Keratinocyte (primary cell): ENCODE measurements at regions not wholly inside any gene's neighbourhood (a gene's known extent, or its start where the extent isn't known, plus 50 kb on each side); places are given as distances from the start of the nearest gene placed in this dataset.

Experiments used
- DNase-seq: peaks from one replicate; pipeline ENCODE4 v3.0.0-alpha.2; 2011; ENCODE audit warnings: low read depth, missing footprints, low spot score
- FAIRE-seq: peaks from 2 replicates; lab custom pipeline; 2011; peaks lifted over from hg19 to GRCh38; lab: Jason Lieb, UNC
- H2AFZ ChIP-seq: 2 replicates; pipeline ENCODE4 v1.6.0; 2012; ENCODE audit warnings: low read length, control low read depth, inconsistent platforms; ENCODE audit not compliant: control insufficient read depth
- H3K27ac ChIP-seq: 2 replicates; pipeline ENCODE4 v1.5.1; 2011; ENCODE audit warnings: low read length; ENCODE audit not compliant: control insufficient read depth, insufficient read depth
- H3K27me3 ChIP-seq: 3 replicates; pipeline ENCODE4 v1.6.0; 2011; ENCODE audit warnings: low read length; ENCODE audit not compliant: control insufficient read depth, insufficient read depth; ENCODE audit errors: extremely low read depth
- H3K36me3 ChIP-seq, 2 experiments: 2 replicates in 1 of 2; 3 replicates in 1 of 2; pipeline ENCODE4 v1.5.1; 2011; ENCODE audit warnings: low read length in 2 of 2, mild to moderate bottlenecking in 1 of 2; ENCODE audit not compliant: control insufficient read depth in 2 of 2, insufficient read depth in 2 of 2; ENCODE audit errors: extremely low read depth in 1 of 2
- H3K4me1 ChIP-seq: 3 replicates; pipeline ENCODE4 v1.5.1; 2011; ENCODE audit warnings: low read length; ENCODE audit not compliant: control insufficient read depth, insufficient read depth; ENCODE audit errors: extremely low read depth
- H3K4me2 ChIP-seq: 3 replicates; pipeline ENCODE4 v1.6.0; 2011; ENCODE audit warnings: low read depth, low read length; ENCODE audit not compliant: control insufficient read depth, insufficient read depth; ENCODE audit errors: extremely low read depth
- H3K4me3 ChIP-seq, 3 experiments: fragments of 200-600 bp in 1 of 3; sonication (generic) in 1 of 3; 2 replicates in 2 of 3; 3 replicates in 1 of 3; pipeline ENCODE4 v1.5.1; 2011 to 2016; ENCODE audit warnings: low read length in 3 of 3, mild to moderate bottlenecking in 3 of 3, control low read depth in 2 of 3, inconsistent platforms in 1 of 3, low read depth in 1 of 3, mixed read lengths in 1 of 3, mixed run types in 1 of 3, moderate library complexity in 1 of 3; ENCODE audit not compliant: control insufficient read depth in 2 of 3, insufficient read depth in 2 of 3; ENCODE audit errors: extremely low read depth in 1 of 3
- H3K79me2 ChIP-seq: 2 replicates; pipeline ENCODE4 v1.6.0; 2012; ENCODE audit warnings: low read length; ENCODE audit not compliant: control insufficient read depth, insufficient read depth
- H3K9ac ChIP-seq: 3 replicates; pipeline ENCODE4 v1.6.0; 2011; ENCODE audit warnings: low read length; ENCODE audit not compliant: control insufficient read depth, insufficient read depth; ENCODE audit errors: extremely low read depth
- H3K9me1 ChIP-seq: 3 replicates; pipeline ENCODE4 v1.6.0; 2011; ENCODE audit warnings: low read length; ENCODE audit not compliant: control insufficient read depth, insufficient read depth; ENCODE audit errors: extremely low read depth
- H3K9me3 ChIP-seq: 2 replicates; pipeline ENCODE4 v1.5.1; 2012; ENCODE audit warnings: low read depth, low read length; ENCODE audit not compliant: control insufficient read depth
- H4K20me1 ChIP-seq: 3 replicates; pipeline ENCODE4 v1.6.0; 2011; ENCODE audit warnings: low read length; ENCODE audit not compliant: control insufficient read depth, insufficient read depth; ENCODE audit errors: extremely low read depth
- CTCF ChIP-seq, 3 experiments: IDR thresholded peaks in 1 of 3; conservative IDR thresholded peaks in 1 of 3; optimal IDR thresholded peaks in 1 of 3; 2 replicates in 2 of 3; 3 replicates in 1 of 3; pipeline versions ENCODE3 to v1.5.1; 2011; ENCODE audit warnings: low read length in 3 of 3, mild to moderate bottlenecking in 3 of 3, moderate library complexity in 2 of 3, control low read depth in 1 of 3, inconsistent platforms in 1 of 3; ENCODE audit not compliant: insufficient read depth in 2 of 3; ENCODE audit errors: extremely low read depth in 1 of 3
- EZH2 ChIP-seq: IDR thresholded peaks from one replicate; pipeline ENCODE4 v1.6.1; 2012; ENCODE audit warnings: inconsistent platforms, mild to moderate bottlenecking, low read length, moderate library complexity
- dilution Hi-C: fragments of 300-500 bp; cut with MboI; formaldehyde crosslinking; loops from one replicate; pipeline ENCODE4 v1.7.0; 2020; ENCODE audit warnings: low sequenced_read_pairs; ENCODE audit not compliant: extremely low pct_ligation_motif_present

GRCh38 chr9:110028676-110029075, 179.3 kb downstream of the C9orf152 start:
- TF ChIP-seq EZH2 (no peak), CTCF (optimal IDR thresholded peaks at IDR 0.05 in 1 of 3, IDR thresholded peaks at IDR 0.05 in 1 of 3, conservative IDR thresholded peaks at IDR 0.05 in 1 of 3; ENCODE audit: extremely low read depth in 1 of 3, insufficient read depth in 2 of 3, low read length in 3 of 3) (no peak)
- H3K4me1 ChIP-seq, result peaks cover 41% of the 10 kb centered on the region
- dilution Hi-C loops, result no loop called here
- no peaks in the 10 kb centered on the region for H4K20me1 ChIP-seq
- H3K27ac ChIP-seq, result peak overlapping the region; percentile 6
- H3K79me2 ChIP-seq, result no peaks in the 10 kb centered on the region
- no peak for DNase-seq
- no peaks in the 10 kb centered on the region for H3K9me1 ChIP-seq
- no peak for FAIRE-seq
- H3K9ac ChIP-seq, result no peak overlapping the region
- no peaks in the 10 kb centered on the region for H3K36me3 ChIP-seq
- H2AFZ ChIP-seq, result no peak overlapping the region
- H3K27me3 ChIP-seq, result no peaks in the 10 kb centered on the region
- H3K4me2 ChIP-seq, result peak overlapping the region; percentile 30
- no peaks in the 10 kb centered on the region for H3K9me3 ChIP-seq
- H3K4me3 ChIP-seq, result no peak overlapping the region

- Histone ChIP-seq H3K4me2 (peak overlapping the region; percentile 42), H2AFZ (no peak overlapping the region), H4K20me1 (no peaks in the 10 kb centered on the region), H3K9me3 (no peaks in the 10 kb centered on the region), H3K9me1 (no peaks in the 10 kb centered on the region), H3K79me2 (no peaks in the 10 kb centered on the region), H3K27me3 (no peaks in the 10 kb centered on the region), H3K9ac (peak overlapping the region; percentile 11), H3K4me1 (peaks cover 48% of the 10 kb centered on the region), H3K36me3 (no peaks in the 10 kb centered on the region), H3K4me3 (peak overlapping the region in 1 of 3 experiments; percentile 5), H3K27ac (peak overlapping the region; percentile 66)
- dilution Hi-C loops, result no loop called here
- TF ChIP-seq CTCF (optimal IDR thresholded peaks at IDR 0.05 in 1 of 3, IDR thresholded peaks at IDR 0.05 in 1 of 3, conservative IDR thresholded peaks at IDR 0.05 in 1 of 3; ENCODE audit: extremely low read depth in 1 of 3, insufficient read depth in 2 of 3, low read length in 3 of 3) (no peak), EZH2 (no peak)
- FAIRE-seq (peak; percentile 94), DNase-seq (peak; percentile 70)
Measured at GRCh38 chr9:110029429-110029955, 178.5 kb downstream of the C9orf152 start.
